A549 (cell line): ENCODE measurements at regions not wholly inside any gene's neighbourhood (a gene's known extent, or its start where the extent isn't known, plus 50 kb on each side); places are given as distances from the start of the nearest gene placed in this dataset.

Experiments used
- CEBPB ChIP-seq, 2 experiments: fragments of >200 bp in 1 of 2; sonication (Bioruptor Twin) in 1 of 2; formaldehyde crosslinking in 1 of 2; IDR thresholded peaks; 2 replicates each; pipeline ENCODE4 v1.6.1; 2012 to 2016
- JUN ChIP-seq, 2 experiments: fragments of >200 bp; sonication (Bioruptor Twin); formaldehyde crosslinking; IDR thresholded peaks; 2 replicates in 1 of 2; 3 replicates in 1 of 2; pipeline ENCODE4 v1.6.1; 2016 to 2017
- POLR2A ChIP-seq: IDR thresholded peaks from 2 replicates; pipeline ENCODE4 v1.6.1; 2012; ENCODE audit warnings: mild to moderate bottlenecking, low read length
- RNF2 ChIP-seq: fragments of 200-600 bp; sonication (generic); IDR thresholded peaks from 2 replicates; pipeline ENCODE4 v1.6.1; 2016; ENCODE audit warnings: low read depth, mild to moderate bottlenecking, antibody characterized with exemption, moderate library complexity, borderline replicate concordance
- ZC3H11A ChIP-seq: fragments of 450-650 bp; IDR thresholded peaks from 2 replicates; pipeline ENCODE4 v1.6.1; 2014; ENCODE audit warnings: antibody characterized with exemption, mild to moderate bottlenecking
- TF ChIP-seq, protein P1 (sequence below): fragments of >200 bp; sonication (Bioruptor Twin); formaldehyde crosslinking; IDR thresholded peaks from 3 replicates; pipeline ENCODE4 v1.5.1; 2016
- TF ChIP-seq, protein P2 (sequence below): IDR thresholded peaks from 2 replicates; pipeline ENCODE4 v1.6.1; 2012

DNA sequence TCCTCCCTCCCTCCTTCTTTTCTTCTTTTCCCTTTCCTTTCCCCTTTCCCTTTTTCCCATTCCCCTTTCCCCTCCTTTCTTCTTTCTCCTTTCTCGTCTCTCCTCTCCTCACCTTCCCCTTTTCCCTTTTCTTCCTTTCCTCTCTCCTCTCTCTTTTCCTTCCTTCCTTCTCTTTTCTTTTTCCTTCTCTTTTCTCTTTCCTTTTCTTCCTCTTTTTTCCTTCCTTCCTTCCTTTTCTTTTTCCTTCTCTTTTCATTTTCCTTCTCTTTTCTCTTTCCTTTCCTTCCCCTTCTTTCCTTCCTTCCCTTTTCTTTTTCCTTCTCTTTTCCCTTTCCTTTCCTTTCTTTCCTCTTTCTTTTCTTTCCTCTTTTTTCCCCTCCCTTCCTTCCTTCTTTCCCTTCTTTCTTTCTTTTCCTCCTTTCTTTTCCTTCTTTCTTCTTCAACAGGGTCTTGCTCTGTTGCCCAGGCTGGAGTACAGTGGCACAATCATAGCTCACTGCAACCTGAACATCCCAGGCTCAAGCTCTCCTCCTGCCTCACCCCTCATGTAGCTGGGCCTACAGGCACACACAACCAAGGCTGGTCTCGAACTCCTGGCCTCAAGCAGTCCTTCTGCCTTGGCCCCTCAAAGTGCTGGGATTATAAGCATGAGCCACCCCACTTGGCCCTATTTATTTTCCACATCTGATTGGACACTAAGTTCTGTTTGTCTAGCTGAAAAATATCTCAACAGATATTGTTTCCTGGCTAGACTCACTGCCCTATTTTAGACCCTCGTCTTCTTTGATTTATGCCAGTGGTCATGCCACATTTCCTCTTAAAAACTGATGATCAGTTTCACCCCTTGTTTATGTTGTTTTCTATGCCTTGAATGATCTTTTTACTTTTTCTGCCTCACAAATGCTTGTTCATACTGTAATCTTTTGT is 57.1 kb upstream of the MACF1 start:
- TF ChIP-seq ZC3H11A: no peak
- no peak for TF ChIP-seq CEBPB (IDR thresholded peaks at IDR 0.05)
- no peak for TF ChIP-seq JUN (IDR thresholded peaks at IDR 0.05)
- TF ChIP-seq POLR2A: no peak
- TF ChIP-seq, protein P1, sequence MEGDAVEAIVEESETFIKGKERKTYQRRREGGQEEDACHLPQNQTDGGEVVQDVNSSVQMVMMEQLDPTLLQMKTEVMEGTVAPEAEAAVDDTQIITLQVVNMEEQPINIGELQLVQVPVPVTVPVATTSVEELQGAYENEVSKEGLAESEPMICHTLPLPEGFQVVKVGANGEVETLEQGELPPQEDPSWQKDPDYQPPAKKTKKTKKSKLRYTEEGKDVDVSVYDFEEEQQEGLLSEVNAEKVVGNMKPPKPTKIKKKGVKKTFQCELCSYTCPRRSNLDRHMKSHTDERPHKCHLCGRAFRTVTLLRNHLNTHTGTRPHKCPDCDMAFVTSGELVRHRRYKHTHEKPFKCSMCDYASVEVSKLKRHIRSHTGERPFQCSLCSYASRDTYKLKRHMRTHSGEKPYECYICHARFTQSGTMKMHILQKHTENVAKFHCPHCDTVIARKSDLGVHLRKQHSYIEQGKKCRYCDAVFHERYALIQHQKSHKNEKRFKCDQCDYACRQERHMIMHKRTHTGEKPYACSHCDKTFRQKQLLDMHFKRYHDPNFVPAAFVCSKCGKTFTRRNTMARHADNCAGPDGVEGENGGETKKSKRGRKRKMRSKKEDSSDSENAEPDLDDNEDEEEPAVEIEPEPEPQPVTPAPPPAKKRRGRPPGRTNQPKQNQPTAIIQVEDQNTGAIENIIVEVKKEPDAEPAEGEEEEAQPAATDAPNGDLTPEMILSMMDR: no peak
- no peak for TF ChIP-seq RNF2
- TF ChIP-seq, protein P2, sequence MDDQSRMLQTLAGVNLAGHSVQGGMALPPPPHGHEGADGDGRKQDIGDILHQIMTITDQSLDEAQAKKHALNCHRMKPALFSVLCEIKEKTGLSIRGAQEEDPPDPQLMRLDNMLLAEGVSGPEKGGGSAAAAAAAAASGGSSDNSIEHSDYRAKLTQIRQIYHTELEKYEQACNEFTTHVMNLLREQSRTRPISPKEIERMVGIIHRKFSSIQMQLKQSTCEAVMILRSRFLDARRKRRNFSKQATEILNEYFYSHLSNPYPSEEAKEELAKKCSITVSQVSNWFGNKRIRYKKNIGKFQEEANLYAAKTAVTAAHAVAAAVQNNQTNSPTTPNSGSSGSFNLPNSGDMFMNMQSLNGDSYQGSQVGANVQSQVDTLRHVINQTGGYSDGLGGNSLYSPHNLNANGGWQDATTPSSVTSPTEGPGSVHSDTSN: no peak
